GM19043 (cell line): ENCODE measurements at regions not wholly inside any gene's neighbourhood (a gene's known extent, or its start where the extent isn't known, plus 50 kb on each side); places are given as distances from the start of the nearest gene placed in this dataset.
"Not testable (repeated sequence)": the region's sequence is repeated elsewhere in the genome, so short reads cannot be mapped to it uniquely, and the experiment has no call there.

Experiments used
- ATAC-seq: cut with Tn5 transposase; IDR thresholded peaks from one replicate; pipeline ENCODE4 v1.9.1; 2021; ENCODE audit warnings: low read depth; ENCODE audit not compliant: unreplicated experiment

DNA sequence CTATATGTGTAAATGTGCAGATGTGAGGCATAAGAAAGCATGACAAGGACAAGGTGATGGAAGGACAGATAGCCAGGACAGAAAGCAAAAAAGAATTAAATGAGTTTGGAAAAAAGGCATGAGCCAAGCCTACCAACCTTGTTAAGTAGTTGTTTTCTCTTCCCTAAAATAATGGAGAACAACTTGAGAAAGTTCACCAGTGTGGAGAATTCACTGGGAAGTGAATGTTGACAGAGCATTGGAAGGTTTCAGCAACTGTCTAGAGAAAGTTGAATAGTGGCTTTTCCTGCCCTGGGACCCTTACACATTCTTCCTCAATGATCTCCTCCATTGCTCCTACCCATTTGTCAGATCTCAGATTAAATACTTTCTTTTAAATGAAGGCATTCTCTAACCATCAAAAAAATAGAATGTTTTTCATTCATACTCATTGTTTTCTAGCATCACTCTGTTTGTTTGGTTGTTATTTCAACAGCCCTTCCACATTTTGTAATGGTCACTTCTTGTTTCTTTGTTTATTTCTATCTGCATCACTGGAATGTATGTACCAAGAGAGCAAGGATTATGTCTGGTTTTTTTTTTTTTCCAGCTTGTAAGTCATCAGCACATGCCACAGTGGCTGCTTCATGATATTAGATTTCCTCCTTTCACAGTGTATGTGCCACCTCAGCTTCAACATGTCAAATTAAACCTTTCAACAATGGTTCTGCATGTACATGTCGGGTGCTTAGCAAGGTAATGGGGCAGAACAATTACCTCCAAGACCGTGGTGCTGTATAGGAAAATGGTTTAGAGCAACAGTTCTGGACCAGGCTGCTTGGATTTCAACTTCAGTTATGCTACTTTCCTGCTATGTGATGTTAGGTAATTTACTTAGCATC lies 586.0 kb upstream of the VRK2 start:
- no peak for ATAC-seq

DNA sequence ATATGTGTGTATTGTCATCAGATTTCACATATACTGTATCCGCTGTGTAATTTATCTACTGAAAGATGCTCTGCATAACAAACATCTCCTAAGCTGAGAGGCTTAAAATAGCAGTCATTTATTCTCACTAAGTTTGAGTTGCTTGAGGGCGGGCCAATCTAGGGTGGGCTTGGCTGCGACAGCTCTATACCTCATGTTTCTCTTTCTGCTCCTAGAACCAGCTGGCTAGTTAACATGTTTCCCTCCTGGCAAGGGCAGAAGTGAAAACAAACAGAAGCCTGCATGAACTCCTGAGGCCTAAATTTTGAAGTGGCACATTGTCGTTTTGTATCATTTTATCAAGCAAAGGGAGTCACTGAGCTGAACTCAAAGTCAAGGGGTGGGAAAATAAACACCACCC lies 585.0 kb upstream of the VRK2 start:
- no peak for ATAC-seq

DNA sequence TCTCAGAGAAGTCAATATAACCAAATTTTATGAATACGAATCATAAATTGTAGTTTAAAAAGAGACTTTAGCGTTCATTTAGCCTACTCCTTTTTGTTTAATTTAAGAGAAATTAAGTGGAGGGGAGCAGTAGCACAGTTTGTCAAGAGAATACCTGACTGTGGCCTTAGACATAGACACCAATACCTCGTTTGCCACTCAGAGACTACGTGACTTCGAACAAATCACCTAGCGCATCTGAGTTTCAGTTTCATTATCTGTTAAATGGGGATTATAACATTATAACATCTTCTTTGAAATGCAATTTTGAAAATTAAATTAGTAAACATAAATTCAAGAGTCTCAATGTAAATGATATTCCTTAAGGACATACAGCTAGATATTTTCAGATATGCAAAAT lies 581.5 kb upstream of the VRK2 start:
- ATAC-seq = no peak

DNA sequence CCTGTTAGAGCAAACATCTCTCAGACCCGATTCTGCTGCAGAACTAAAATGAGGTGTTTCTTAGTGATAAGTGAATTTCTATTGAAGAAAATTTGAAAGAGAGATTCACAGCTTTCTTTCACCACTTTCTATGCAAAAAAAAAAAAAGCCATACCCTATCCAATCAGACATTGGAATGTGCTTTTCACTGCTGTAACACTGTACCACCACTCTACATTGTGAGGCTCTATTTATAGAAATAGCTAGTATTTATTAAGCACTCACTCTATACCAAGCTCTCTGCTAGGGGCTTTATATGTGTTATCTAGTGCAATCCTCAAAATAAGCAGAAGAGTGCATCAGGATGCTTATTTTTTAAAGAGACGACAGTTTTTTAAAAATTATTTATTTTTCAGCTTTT lies 580.6 kb upstream of the VRK2 start:
- no peak for ATAC-seq

DNA sequence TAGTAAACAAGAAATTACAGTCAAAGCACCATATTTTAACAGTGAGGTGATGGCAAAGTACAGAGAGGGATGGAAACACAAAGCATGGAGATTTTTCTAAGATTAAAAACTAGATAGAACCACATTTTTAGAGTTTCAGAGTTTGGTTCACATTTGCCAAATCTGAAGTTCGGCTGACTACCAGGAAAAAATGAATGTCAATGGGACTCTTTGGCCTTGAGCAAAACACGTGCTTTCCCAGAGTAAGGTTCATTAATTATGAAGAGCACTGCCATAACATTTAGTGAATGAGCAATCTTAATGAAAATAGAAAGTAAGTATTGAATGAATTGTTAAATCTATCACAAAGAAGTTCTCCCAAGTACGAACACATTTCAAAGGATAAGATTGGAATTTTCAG lies 571.2 kb upstream of the VRK2 start:
- ATAC-seq = no peak

DNA sequence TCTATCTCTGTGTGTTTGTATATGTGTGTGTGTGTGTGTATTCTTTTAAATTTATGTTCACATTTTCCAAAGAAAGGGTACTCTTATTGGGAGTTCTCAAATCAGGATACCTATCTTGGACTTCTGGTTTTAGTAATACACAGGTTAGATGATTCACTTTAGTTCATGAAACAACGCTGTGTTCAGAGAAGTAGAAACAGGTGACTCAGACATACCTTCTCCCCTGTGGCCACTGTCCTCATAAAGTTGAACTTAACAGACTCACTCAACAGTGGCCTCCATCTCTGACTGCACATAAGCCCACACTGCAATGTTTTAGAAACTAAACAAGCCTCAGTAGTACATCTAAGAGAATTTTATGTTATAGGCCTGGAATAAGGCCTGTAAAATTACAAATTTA lies 566.6 kb upstream of the VRK2 start:
- ATAC-seq = no peak

DNA sequence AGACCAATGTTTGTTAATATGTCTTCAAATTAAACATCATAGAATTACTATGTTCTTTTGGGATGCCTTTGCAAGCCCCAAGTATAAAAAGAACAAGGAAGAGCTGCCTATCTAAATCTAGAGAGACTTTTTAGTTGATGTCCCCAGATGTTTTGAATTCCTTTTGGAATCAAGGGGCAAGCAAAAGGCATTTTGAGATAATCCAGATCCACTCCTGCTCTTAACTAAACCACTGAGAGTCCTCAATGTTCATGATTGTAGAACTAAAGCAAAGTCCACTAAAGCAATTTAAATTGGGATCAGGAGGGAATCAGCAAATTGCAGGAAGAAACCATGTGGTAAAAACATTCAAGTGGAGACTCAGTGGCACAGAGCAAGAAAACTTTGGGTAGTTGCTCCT lies 558.5 kb upstream of the VRK2 start:
- no peak for ATAC-seq

DNA sequence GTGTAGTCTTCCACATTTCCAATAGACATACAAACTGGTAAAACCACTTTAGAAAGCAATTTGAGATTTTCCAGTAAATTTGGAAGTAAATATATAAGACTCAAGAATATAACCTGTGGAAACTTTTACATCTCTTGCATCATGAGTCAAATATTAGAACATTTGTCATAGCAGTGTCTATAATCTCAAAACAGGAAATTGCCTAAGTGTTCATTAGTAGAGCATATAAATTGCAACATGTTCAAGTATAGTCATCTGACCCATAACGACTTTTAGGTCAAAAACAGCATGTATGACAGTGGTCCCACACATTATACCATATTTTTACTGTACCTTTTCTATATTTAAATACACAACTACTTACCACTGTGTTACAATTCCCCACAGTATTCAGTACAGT lies 555.9 kb upstream of the VRK2 start:
- no peak for ATAC-seq

DNA sequence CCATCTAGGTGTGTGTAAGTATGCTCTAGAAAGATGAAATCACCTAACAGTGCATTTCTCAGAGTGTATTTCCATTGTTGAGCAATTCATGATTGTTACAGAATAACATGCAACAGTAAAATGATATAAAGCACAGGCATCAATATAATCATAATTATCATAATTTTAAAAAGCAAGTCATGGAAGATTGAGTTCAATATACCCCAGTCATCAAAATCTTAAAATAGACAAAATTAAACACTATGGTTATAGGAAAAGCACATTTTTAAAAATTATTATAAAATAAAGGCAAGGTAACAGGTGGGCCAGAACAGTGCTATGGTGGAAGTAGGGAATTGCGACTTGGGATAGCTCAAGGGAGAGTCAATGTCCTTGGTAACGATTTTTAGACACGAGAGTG lies 555.4 kb upstream of the VRK2 start:
- ATAC-seq = no peak

DNA sequence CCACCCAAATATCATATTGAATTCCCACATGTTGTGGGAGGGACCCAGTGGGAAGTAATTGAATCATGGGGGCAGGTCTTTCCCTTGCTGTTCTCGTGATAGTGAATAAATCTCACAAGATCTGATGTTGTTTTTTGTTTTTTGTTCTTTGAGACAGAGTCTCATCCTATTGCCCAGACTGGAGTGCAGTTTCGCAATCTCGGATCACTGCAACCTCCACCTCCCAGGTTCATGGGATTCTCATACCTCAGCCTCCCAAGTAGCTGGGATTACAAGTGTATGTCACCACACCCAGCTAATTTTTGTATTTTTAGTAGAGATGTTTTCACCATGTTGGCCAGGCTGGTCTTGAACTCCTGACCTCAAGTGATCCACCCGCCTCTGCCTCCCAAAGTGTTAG lies 552.6 kb upstream of the VRK2 start:
- ATAC-seq = not testable (repeated sequence)

DNA sequence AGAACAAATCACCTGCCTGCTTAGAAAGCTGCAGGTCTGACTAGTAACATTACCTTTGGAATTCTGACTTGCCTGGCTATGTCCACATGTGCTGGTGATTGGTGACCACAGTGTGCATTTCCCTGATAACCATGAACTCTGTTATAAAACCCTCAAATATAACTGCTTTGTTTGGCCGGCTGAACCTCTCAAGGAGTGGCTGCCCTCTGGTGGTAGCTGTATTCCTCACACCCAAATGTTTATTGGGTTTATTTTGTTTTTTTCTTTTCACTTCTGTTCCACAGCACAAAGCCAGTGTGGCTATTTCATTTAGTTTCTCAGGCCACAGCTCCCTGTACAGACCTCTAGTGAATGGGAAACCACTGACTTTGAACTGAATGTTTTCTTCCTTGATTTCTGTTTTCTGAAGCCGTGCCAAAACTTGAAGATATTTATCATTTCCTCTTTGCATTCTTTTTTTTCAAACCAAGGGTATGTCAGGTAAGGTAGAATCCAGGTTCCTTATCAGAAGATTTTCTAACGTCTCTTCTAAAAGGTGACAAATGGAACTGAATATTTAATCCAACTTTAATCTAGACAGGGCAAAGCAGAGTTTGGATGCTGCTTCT lies 549.0 kb upstream of the VRK2 start:
- ATAC-seq = peak; percentile 78

DNA sequence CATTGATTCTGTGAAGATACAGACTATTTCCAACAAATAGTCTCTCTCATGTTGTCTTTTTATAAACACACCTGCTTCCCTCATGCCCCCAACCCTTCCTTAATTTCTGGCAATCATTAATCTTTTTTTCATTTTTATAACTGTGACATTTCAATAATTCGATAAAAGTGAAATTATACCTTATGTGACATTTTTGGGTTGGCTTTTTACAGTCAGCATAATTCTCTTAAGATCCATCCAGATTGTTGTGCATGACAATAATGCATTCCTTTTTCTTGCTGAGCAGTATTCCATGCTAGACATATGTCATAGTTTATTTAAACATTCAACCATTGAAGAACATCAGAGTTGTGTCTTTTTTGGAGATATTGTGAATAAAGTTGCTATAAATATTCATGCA lies 541.8 kb upstream of the VRK2 start:
- no peak for ATAC-seq

DNA sequence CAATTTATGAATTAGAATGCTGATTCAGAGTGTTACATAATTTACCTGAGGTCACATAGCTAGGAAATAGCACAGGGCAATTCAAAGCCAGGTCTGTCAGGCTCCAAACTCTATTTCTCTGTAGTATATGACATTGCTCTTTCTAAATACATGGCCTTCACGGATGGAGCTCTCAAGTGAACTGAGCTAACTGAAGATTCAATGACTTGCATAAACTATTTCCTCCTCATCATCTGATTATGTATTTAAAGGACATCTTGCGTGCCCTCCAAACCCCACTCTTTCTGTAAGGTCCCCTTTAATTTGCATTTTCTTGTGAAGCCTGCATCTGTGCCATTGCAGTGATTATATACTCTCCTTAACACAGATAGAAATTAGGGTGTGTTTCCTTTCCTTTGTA lies 537.4 kb upstream of the VRK2 start:
- ATAC-seq = no peak

DNA sequence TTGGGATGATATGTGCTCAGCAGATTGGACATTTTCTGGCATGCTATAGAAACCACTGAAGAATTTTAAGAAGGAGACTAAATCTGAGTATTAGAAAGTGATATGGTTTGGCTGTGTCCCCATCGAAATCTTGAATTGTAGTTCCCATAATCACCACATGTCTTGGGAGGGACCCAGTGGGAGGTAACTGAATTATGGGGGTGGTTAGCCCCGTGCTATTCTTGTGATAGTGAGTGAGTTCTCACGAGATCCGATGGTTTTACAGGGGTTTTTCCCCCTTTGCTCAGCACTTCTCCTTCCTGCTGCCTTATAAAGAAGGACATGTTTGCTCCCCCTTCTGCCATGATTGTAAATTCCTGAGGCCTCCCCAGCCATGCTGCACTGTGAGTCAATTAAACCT lies 535.9 kb upstream of the VRK2 start:
- ATAC-seq = no peak

DNA sequence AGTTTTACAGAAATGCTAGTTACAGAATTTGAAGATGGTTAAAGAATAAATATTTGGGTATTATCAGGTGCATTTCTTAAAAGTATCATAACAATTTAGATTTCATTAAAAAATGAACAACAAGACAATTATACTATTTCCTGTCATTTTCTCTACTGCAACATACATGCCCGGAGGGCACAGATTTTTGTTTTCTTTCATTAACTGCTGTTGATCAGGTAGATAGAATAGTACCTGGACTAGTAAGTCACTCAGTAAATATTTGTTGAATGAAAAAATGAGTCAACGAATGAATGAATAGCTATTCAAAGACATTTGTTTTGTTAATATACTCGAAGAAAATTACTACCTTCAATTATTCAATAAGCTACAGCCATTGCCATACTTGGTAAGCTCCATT lies 531.2 kb upstream of the VRK2 start:
- ATAC-seq = no peak

DNA sequence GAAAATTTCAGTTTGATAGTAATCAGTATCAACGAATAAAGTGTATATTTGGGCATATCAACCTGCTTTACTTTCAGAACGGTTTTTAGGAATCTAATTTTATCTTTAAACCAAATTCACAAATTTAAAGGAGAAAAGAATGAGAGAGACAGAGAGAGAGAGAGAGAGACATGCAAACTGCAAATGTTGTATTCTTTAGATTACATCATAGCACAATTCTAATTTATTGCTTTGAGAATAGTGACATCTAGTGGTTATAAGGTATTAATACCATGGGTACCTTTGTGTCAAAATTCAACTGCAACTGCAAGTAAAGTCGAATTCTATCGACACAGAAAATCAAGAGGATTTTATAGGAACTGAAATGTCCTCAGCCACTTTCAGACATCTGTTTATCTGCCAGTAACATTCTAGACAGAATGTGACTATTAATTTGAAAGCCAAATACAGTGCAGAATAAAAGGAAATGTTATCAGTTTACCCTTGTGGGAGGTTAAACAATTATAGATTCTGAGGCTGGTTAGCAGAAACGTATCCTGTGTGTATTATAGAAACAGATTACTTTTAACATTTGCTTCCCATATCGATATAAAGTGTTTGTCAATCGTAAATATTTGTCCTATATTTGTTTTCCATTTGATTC lies 529.8 kb upstream of the VRK2 start:
- ATAC-seq = peak; percentile 95

DNA sequence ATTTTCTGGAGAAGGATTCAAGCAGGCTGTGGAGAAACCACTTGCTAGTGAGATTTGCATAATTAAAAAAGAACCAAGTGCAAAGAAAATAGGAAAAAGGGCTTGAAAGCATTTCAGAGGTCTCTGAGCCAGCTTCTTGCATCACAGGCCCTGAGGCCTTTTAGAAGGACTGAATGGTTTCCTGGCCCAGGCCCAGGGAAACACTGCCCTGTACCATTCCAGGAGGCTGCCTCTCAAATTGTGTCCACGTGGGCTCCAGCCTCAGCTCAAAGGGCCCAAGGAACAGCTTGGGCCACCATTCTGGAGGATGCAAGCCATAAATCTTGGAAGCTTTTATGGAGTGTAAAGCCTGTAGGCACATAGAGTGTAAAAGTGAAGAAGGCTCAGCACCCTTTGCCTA lies 523.3 kb upstream of the VRK2 start:
- ATAC-seq = no peak

DNA sequence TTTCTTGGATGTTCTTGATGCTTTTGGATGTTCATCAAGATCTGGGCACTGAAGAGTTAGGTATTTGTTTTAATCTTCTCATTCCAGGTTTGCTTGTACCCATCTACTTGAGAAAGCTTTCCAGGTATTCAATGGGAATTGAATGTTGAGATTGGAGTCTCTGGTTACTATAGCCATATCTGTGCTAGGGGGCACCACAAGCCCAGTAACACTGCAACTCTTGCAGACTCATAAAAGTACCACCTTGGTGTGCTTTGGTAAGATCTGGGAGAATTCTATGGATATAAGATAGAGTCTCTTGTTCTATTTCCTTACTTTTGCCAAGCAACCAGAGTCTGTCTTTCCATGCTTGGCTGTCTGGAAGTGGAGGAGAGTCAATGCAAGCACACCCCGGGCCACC lies 518.9 kb upstream of the VRK2 start:
- ATAC-seq = no peak

DNA sequence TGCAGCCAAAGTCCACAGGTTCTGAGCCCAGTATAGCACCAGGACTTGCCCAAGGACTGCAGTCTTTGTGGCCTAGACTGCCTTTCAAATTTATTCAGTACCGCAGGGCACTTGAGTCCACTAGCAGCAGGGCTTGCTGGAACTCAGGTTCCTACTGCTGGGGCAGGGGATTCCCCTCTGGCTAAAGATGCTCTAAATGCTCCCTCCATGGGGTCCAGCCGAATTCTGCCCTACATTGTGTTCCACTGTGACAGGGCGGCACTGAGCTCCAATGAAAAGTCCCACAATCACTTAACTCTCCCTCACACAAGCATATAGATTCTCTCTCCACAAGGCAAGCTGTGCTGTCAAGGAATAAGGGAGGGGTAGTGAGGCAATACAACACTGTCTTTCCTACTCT lies 518.1 kb upstream of the VRK2 start:
- no peak for ATAC-seq

DNA sequence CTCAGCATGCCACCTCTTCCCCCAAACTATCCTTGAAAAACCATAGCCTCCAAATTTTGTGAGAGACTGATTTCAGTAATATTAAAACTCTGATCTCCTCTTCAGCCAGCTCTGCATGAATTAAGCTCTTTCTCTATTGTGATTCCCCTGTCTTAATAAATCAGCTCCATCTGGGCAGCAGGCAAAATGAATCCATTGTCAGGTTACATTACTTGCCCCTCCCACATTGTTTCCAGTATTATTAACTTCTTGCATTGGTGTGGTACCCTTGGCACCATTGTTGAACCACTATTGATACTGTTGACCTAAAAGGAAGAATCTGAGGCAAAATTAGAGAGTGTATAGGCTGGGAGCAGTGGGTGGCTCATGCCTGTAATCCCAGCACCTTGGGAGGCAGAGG lies 512.2 kb upstream of the VRK2 start:
- no peak for ATAC-seq

DNA sequence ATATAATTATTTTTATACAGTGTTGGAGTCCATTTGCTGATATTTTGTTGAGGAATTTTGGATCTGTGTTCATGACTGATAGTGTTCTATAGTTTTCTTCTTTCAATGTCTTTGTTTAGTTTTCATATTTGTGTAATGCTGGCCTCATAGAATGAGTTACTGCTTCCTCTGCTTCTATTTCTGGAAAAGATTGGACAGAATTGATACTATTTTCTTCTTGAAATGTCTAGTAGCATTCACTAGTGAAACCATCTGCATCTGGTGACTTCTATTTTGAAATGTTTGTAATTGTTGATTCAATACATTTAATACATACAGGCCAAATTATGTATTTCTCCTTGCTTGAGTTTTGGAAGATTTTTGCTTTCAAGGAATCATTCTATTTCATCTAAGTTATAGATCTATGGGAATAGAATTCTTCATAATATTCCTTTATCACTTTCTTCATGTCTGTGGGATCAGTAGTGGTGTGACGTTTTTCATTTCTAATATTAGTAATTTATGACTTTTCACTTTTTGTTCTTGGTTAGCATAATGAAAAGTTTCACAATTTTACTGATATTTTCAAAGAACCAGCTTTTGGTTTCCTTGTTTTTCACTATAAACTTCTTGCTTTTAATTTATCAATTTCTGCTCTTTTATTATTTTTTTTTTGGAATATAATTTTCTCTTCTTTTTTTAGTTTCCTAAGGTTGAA lies 509.9 kb upstream of the VRK2 start:
- no peak for ATAC-seq
